Stomach (tissue), 8 donors: ENCODE measurements at regions not wholly inside any gene's neighbourhood (a gene's known extent, or its start where the extent isn't known, plus 50 kb on each side); places are given as distances from the start of the nearest gene placed in this dataset.

Experiments
- DNase-seq, 2 donors: peaks; one replicate each; pipeline versions ENCODE4 v3.0.0 to v3.0.0-alpha.2; 2013 to 2019
- H3K27ac ChIP-seq, 5 donors: fragments of 200-600 bp in 4 of 5; sonication (generic) in 4 of 5; one replicate each; pipeline ENCODE4 v1.5.1; 2013 to 2019; ENCODE audit warnings: mild to moderate bottlenecking in 1 of 5, moderate library complexity in 1 of 5
- H3K27me3 ChIP-seq, 3 donors: fragments of 200-600 bp; sonication (generic); one replicate each; pipeline ENCODE4 v1.5.1; 2017 to 2019; ENCODE audit warnings: mixed run types in 1 of 3
- H3K36me3 ChIP-seq, 4 donors: fragments of 200-600 bp; sonication (generic); 1 replicate in 3 of 4; 2 replicates in 1 of 4; pipeline ENCODE4 v1.5.1; 2016 to 2019
- H3K4me1 ChIP-seq, 4 donors: fragments of 200-600 bp; sonication (generic); one replicate each; pipeline ENCODE4 v1.5.1; 2016 to 2019
- H3K4me3 ChIP-seq, 4 donors: fragments of 200-600 bp; sonication (generic) in 3 of 4; one replicate each; pipeline ENCODE4 v1.5.1; 2016 to 2019; ENCODE audit warnings: mild to moderate bottlenecking in 1 of 4
- H3K9me3 ChIP-seq, 4 donors: fragments of 200-600 bp; sonication (generic); one replicate each; pipeline ENCODE4 v1.5.1; 2016 to 2019
- CTCF ChIP-seq, 7 experiments: fragments of 450-650 bp in 4 of 7; fragments of 200-600 bp in 3 of 7; sonication (generic) in 3 of 7; IDR thresholded peaks; one replicate each; pipeline ENCODE4 v1.5.1; 2016 to 2019; ENCODE audit warnings: antibody characterized with exemption in 7 of 7, control low read depth in 2 of 7, mild to moderate bottlenecking in 1 of 7
- EP300 ChIP-seq: sonication (generic); formaldehyde crosslinking; IDR thresholded peaks from one replicate; pipeline ENCODE4 v1.6.1; 2017; ENCODE audit warnings: antibody characterized with exemption
- POLR2A ChIP-seq, 4 donors: fragments of 450-650 bp; IDR thresholded peaks; one replicate each; pipeline ENCODE4 v1.6.1; 2016; ENCODE audit warnings: antibody characterized with exemption in 4 of 4, control low read depth in 2 of 4, mild to moderate bottlenecking in 1 of 4, moderate library complexity in 1 of 4
- POLR2AphosphoS5 ChIP-seq, 3 donors: sonication (generic); formaldehyde crosslinking; IDR thresholded peaks; one replicate each; pipeline ENCODE4 v1.6.1; 2016; ENCODE audit warnings: antibody characterized with exemption in 3 of 3
- WGBS, 5 donors: extraction: QIAGEN DNeasy Blood & Tissue Kit in 3 of 5; methylation state at CpG; one replicate each; pipeline versions ENCODE4 v1.1.5 to v1.1.7; 2013 to 2018; 5-methylcytosine and 5-hydroxymethylcytosine counted together
- intact Hi-C: fragments of 100-400 bp; cut with DNase I; formaldehyde crosslinking; loops from one replicate; pipeline ENCODE4 v1.15.1; 2023; ENCODE audit warnings: low total_unique reads
- donor health status: healthy with polysubstance abuse.
- donor health status: Bipolar disorder and iron deficiency.
- donor health status: healthy.

- no peaks in the 10 kb centered on the region for H3K4me1 ChIP-seq
- H3K4me3 ChIP-seq: no peak overlapping the region
- DNase-seq: no peak
- TF ChIP-seq EP300: no peak
- no peak for TF ChIP-seq CTCF (IDR thresholded peaks at IDR 0.05)
- no peak for TF ChIP-seq POLR2AphosphoS5 (IDR thresholded peaks at IDR 0.05)
- TF ChIP-seq POLR2A (IDR thresholded peaks at IDR 0.05): no peak
- H3K36me3 ChIP-seq: no peaks in the 10 kb centered on the region
- WGBS, 5 donors: 63 to 90% (median 77%) methylated on average over 2 of the region's 2 CpGs
- H3K27me3 ChIP-seq: no peaks in the 10 kb centered on the region
- H3K9me3 ChIP-seq: no peaks in the 10 kb centered on the region
- intact Hi-C loops: no loop called here
- no peak overlapping the region for H3K27ac ChIP-seq
These were observed 955.3 kb upstream of the WWC1 start for GRCh38 chr5:167336161-167336560.

GRCh38 chr5:167339205-167339604 lies 952.2 kb upstream of the WWC1 start:
- Histone ChIP-seq H3K36me3 (no peaks in the 10 kb centered on the region), H3K4me1 (no peaks in the 10 kb centered on the region), H3K27me3 (no peaks in the 10 kb centered on the region), H3K4me3 (no peak overlapping the region), H3K27ac (no peak overlapping the region), H3K9me3 (no peaks in the 10 kb centered on the region)
- TF ChIP-seq POLR2AphosphoS5 (IDR thresholded peaks at IDR 0.05): no peak
- intact Hi-C loops: no loop called here
- no peak for DNase-seq
- WGBS, 5 donors: 58 to 79% (median 69%) methylated on average over 1 of the region's 1 CpG

- Histone ChIP-seq H3K9me3 (no peaks in the 10 kb centered on the region), H3K27me3 (no peaks in the 10 kb centered on the region), H3K4me3 (no peak overlapping the region), H3K36me3 (no peaks in the 10 kb centered on the region), H3K4me1 (no peaks in the 10 kb centered on the region), H3K27ac (no peak overlapping the region)
- TF ChIP-seq POLR2A (IDR thresholded peaks at IDR 0.05) (no peak), CTCF (IDR thresholded peaks at IDR 0.05) (no peak), POLR2AphosphoS5 (IDR thresholded peaks at IDR 0.05) (no peak), EP300 (no peak)
- no peak for DNase-seq
- intact Hi-C loops: no loop called here
- WGBS, 5 donors: 38 to 54% (median 50%) methylated on average over 4 of the region's 4 CpGs
These were observed 945.0 kb upstream of the WWC1 start for GRCh38 chr5:167346461-167346860.

- no peak overlapping the region for H3K4me3 ChIP-seq
- no peaks in the 10 kb centered on the region for H3K36me3 ChIP-seq
- no peaks in the 10 kb centered on the region for H3K27me3 ChIP-seq
- TF ChIP-seq POLR2AphosphoS5 (IDR thresholded peaks at IDR 0.05) (no peak), EP300 (no peak), CTCF (IDR thresholded peaks at IDR 0.05) (no peak), POLR2A (IDR thresholded peaks at IDR 0.05) (no peak)
- no peak for DNase-seq
- H3K4me1 ChIP-seq: no peaks in the 10 kb centered on the region
- WGBS, 5 donors: 73 to 86% (median 82%) methylated on average over 12 of the region's 12 CpGs
- intact Hi-C loops: no loop called here
- no peak overlapping the region for H3K27ac ChIP-seq
- H3K9me3 ChIP-seq: no peaks in the 10 kb centered on the region
These were observed 943.1 kb upstream of the WWC1 start for GRCh38 chr5:167348251-167348926.

GRCh38 chr5:167348980-167349379 lies 942.5 kb upstream of the WWC1 start:
- Histone ChIP-seq H3K27ac (no peak overlapping the region), H3K4me1 (no peaks in the 10 kb centered on the region), H3K36me3 (no peaks in the 10 kb centered on the region), H3K4me3 (no peak overlapping the region), H3K27me3 (no peaks in the 10 kb centered on the region), H3K9me3 (no peaks in the 10 kb centered on the region)
- TF ChIP-seq POLR2A (IDR thresholded peaks at IDR 0.05) (no peak), EP300 (no peak), CTCF (IDR thresholded peaks at IDR 0.05) (no peak), POLR2AphosphoS5 (IDR thresholded peaks at IDR 0.05) (no peak)
- intact Hi-C loops: no loop called here
- DNase-seq: no peak
- 78 to 86% (median 81%) methylated on average over 3 of the region's 3 CpGs for WGBS, 5 donors
